D721Med (cell line): ENCODE measurements at regions not wholly inside any gene's neighbourhood (a gene's known extent, or its start where the extent isn't known, plus 50 kb on each side); places are given as distances from the start of the nearest gene placed in this dataset.

ENCODE experiments used
- DNase-seq: peaks from one replicate; pipeline ENCODE4 v3.0.0; 2011; ENCODE audit warnings: low spot score; ENCODE audit not compliant: insufficient read length
- FAIRE-seq: peaks from 2 replicates; lab custom pipeline; 2011; peaks lifted over from hg19 to GRCh38; lab: Jason Lieb, UNC
- TF ChIP-seq, protein P1 (sequence below): IDR thresholded peaks from 2 replicates; pipeline ENCODE4 v1.5.1; 2012; ENCODE audit warnings: mild to moderate bottlenecking, control low read depth; ENCODE audit not compliant: insufficient read depth; ENCODE audit errors: missing control alignments

DNA sequence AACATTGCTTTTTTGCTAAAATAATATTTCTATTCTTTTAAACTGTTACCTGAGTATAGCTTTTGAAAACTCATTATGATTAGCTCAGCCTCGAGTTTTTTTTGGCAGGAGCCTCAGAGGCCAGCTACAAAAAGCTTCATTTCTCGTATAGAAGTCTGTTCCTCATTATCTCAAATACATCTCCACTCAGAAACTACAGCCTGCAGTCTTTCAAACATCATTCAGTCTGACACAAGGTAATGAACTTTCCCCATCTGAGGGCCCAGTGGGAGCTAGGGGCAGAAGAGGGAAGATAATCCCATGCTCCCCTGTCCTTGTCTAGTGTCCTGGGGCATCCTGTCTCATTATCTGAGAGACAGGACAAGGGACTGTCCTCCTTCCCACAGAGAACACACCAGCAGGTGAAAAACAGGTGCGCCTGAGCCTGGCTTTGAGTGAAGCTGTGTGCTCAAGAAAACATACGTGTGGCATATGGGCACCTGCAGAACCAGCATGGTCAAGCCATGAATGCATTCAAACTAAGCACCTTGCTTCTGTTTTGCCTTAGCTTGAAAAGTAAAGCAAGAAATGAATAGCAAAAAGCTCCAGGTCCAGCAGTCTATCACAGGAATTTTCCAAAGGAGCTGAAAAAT is 247.5 kb downstream of the MREG start:
- DNase-seq = no peak
- TF ChIP-seq, protein P1, sequence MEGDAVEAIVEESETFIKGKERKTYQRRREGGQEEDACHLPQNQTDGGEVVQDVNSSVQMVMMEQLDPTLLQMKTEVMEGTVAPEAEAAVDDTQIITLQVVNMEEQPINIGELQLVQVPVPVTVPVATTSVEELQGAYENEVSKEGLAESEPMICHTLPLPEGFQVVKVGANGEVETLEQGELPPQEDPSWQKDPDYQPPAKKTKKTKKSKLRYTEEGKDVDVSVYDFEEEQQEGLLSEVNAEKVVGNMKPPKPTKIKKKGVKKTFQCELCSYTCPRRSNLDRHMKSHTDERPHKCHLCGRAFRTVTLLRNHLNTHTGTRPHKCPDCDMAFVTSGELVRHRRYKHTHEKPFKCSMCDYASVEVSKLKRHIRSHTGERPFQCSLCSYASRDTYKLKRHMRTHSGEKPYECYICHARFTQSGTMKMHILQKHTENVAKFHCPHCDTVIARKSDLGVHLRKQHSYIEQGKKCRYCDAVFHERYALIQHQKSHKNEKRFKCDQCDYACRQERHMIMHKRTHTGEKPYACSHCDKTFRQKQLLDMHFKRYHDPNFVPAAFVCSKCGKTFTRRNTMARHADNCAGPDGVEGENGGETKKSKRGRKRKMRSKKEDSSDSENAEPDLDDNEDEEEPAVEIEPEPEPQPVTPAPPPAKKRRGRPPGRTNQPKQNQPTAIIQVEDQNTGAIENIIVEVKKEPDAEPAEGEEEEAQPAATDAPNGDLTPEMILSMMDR = no peak
- no peak for FAIRE-seq

DNA sequence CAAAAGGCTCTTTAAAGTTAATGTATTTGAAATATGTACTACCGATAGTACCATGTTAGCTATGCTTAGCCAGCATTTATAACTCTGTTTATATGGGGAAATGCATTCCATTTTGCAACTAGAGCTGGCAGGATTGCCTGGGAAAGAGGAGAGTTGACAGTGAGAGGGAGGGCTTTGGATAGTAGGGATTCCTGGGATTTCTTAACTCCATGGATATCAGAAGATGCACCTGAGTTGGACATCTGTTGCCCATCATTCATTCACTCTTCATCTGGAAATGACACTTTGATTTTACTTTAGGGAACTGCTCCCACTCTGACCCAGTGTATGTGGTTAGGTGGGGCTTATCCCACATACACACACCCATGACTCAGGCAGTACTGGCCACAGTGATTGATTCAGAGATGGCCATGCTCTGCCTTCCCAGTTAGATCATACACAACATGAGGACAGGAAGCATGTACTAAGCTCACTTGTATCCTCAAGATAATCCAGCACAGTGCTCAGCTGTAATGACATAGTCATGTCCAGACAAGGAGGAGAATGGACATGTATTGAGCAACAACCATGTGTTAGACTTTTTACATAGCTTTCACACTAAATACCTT is 248.8 kb downstream of the MREG start:
- DNase-seq (no peak), FAIRE-seq (no peak)
- TF ChIP-seq, protein P1 = no peak

DNA sequence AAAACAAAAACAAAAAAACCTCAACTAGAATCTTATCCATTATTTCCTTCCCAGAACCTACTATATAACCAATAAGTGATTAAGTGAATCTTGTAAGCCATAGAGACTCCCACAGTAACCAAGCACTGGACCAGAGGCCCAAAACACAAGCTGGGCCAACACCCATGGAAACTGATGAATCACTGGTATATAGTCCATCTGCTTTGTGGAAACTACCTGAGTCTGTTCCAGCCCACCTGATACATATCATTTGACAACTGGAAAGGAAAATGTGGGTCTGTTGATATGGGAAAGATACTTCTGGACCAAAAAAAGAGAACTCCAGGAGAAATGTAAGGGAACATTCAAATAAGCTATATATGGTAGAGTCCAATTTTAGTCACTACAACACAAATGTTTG is 252.8 kb downstream of the MREG start:
- no peak for FAIRE-seq
- DNase-seq = no peak
- TF ChIP-seq, protein P1 = no peak

DNA sequence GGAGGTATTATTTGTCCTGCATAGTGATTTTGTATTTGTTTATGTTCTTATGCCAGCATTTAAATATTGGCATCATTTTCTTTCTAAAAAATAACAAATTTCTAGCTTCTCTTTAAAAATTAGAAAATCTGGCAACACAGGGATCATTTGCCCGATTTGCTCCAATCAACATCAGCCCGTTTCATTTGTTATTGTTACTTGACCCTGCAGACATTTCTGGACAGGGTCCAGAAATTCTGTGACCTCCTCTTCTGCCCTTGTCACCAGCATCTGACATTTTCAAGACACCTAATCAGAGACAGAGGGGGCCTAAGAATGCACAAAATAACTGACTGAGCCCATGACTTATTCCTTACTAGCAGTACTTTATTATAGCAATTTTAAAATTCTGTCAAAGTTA is 253.3 kb downstream of the MREG start:
- FAIRE-seq (no peak), DNase-seq (no peak)
- TF ChIP-seq, protein P1 = no peak

DNA sequence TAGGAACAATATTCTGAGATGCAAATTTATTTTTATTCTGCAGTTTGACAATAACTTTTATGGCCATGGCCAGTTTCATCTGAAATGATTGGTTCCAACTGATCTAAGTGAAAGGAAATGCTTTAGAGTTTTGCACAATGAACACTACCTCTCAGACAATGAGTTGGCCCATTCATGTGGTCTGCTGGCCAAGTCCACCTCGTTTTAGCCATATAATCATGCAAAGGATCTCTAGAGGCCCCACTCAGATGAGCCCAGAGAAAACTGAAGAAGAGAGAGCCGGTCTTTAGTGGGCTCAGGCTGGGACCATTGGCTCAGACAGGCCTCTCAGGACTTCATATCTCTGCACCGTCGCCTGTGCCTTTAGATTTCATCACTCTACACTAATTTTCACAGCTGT is 254.7 kb downstream of the MREG start:
- FAIRE-seq (no peak), DNase-seq (no peak)

DNA sequence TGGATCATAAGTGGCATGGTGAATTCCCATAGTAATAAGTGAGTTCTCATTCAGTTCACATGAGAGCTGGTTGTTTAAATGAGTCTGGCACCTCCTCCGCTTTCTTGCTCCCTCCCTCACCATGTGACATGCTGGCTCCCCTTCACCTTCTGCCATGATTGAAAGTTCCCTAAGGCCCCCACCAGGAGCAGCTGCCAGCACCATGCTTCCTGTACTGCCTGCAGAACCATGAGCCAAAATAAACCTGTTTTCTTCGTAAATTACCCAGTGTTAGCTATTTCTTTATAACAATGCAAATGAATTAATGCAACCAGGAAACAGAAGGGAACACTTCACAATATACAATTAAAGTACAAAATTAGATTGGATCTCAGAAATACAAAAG is 257.0 kb downstream of the MREG start:
- TF ChIP-seq, protein P1 = no peak
- DNase-seq = no peak
- no peak for FAIRE-seq

More for the DNA sequence above, 254.7 kb downstream of the MREG start:
- TF ChIP-seq, protein P1 = no peak

DNA sequence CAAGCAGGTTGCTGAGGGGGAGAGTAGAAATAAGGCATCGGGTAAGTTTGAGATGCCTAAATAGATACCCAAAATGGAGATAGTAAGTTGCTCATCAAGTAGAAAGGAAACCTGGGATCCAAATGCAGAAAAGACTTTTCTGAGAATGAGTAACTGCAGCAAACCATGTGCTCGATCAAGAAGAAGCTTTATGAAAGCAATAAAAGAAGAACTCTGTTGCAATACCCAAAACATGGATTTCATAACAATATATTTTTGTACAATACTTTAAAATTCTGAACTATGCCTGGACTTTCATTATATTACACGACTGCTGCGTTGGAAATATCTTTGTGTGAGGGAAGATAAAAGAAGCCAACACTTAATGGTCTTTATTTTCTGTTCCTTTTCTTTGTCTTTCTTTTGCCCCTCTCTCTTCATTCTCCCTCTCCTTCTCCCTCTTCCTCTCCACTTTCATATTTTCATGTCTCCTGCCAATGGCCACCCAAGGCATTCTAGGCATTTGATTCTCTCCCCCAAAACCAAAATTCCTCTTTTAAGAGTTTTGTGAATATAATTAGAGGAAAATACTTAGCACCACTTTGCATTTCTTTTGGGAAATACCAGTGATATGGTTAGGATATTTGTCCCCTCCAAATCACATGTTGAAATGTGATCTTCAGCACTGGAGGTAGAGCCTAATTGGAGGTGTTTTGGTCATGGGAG is 257.6 kb downstream of the MREG start:
- TF ChIP-seq, protein P1 = no peak
- no peak for FAIRE-seq
- DNase-seq = no peak
